GM23248 (cell line): ENCODE measurements at regions not wholly inside any gene's neighbourhood (a gene's known extent, or its start where the extent isn't known, plus 50 kb on each side); places are given as distances from the start of the nearest gene placed in this dataset.

Experiments
- EZH2 ChIP-seq: fragments of 200-600 bp; sonication (generic); IDR thresholded peaks from 2 replicates; pipeline ENCODE4 v1.6.1; 2018; ENCODE audit warnings: antibody characterized with exemption, mild to moderate bottlenecking; ENCODE audit not compliant: insufficient read depth, poor library complexity, severe bottlenecking
- EZH2phosphoT487 ChIP-seq: fragments of 200-600 bp; sonication (generic); IDR thresholded peaks from 2 replicates; pipeline ENCODE4 v1.6.1; 2018; ENCODE audit warnings: antibody characterized with exemption, moderate library complexity, mild to moderate bottlenecking, low read depth; ENCODE audit not compliant: insufficient read depth

GRCh38 chr1:86289746-86290145 is 106.4 kb downstream of the ODF2L start:
- no peak for TF ChIP-seq EZH2
- TF ChIP-seq EZH2phosphoT487: no peak
